ENCODE measurements at regions not wholly inside any gene's neighbourhood (a gene's known extent, or its start where the extent isn't known, plus 50 kb on each side); places are given as distances from the start of the nearest gene placed in this dataset.

GRCh38 chr16:7111265-7111664, 221.4 kb upstream of the RBFOX1 start:
- intact Hi-C loops (cut with micrococcal nuclease) (no loop called here), dilution Hi-C loops (cut with MboI; ENCODE audit: extremely low pct_ligation_motif_present, low sequenced_read_pairs) (no loop called here)
- BruUV-seq (replicated peaks): no TSS peak
- Histone ChIP-seq H3K27me3 (ENCODE audit: control insufficient read depth in 2 of 2, insufficient read depth in 2 of 2, low read length in 2 of 2) (no peaks in the 10 kb centered on the region), H3K27ac (ENCODE audit: insufficient read depth, low read depth, low read length) (no peak overlapping the region), H3K4me1 (ENCODE audit: control insufficient read depth, extremely low read depth, insufficient read depth, low read length) (no peaks in the 10 kb centered on the region), H3K9me1 (replicated peaks; ENCODE audit: control insufficient read depth, extremely low read depth, insufficient read depth, low read length) (no peaks in the 10 kb centered on the region), H4K20me1 (replicated peaks; ENCODE audit: control insufficient read depth, extremely low read depth, insufficient read depth, low read length) (no peaks in the 10 kb centered on the region), H3K36me3 (ENCODE audit: control insufficient read depth in 2 of 2, extremely low read depth in 1 of 2, insufficient read depth in 2 of 2, low read length in 2 of 2) (no peaks in the 10 kb centered on the region), H3K4me3 (replicated peaks in 1 of 3; ENCODE audit: insufficient read depth in 1 of 3, low read depth in 1 of 3, low read length in 3 of 3) (no peak overlapping the region), H3K79me2 (ENCODE audit: control insufficient read depth, insufficient read depth, low read length) (no peaks in the 10 kb centered on the region), H3K9ac (replicated peaks; ENCODE audit: extremely low read depth, insufficient read depth, low read length) (no peak overlapping the region), H2AFZ (ENCODE audit: low read depth, low read length) (no peak overlapping the region), H3K9me3 (replicated peaks; ENCODE audit: control insufficient read depth, insufficient read depth, low read length) (peaks cover 12% of the 10 kb centered on the region), H3K4me2 (ENCODE audit: insufficient read depth, low read length) (no peak overlapping the region)
- ChIA-PET CTCF (no interaction called here), POLR2A (no interaction called here)
- FAIRE-seq: no peak
- TF ChIP-seq POLR2AphosphoS5 (IDR thresholded peaks at IDR 0.05; ENCODE audit: insufficient read depth, low read depth, low read length): no peak
- TF ChIP-seq CTCF (IDR thresholded peaks at IDR 0.05; ENCODE audit: extremely low read depth in 1 of 2, insufficient read depth in 1 of 2, low read depth in 1 of 2, low read length in 2 of 2): no peak
- TF ChIP-seq MAX (IDR thresholded peaks at IDR 0.05; ENCODE audit: insufficient read depth, insufficient read length): no peak
- TF ChIP-seq GATA2 (IDR thresholded peaks at IDR 0.05; ENCODE audit: insufficient read depth, insufficient read length, low read depth, low read length): no peak
- no peak for TF ChIP-seq MYC (IDR thresholded peaks at IDR 0.05; ENCODE audit: low read depth, low read length)
- TF ChIP-seq EZH2 (IDR thresholded peaks at IDR 0.05; ENCODE audit: borderline replicate concordance, low read depth, low read length, severe bottlenecking): no peak
- no peak for TF ChIP-seq POLR2A (IDR thresholded peaks at IDR 0.05; ENCODE audit: low read depth, low read length)
- TF ChIP-seq JUN (IDR thresholded peaks at IDR 0.05; ENCODE audit: borderline replicate concordance, insufficient read depth, insufficient read length, low read depth): no peak
- TF ChIP-seq FOS (IDR thresholded peaks at IDR 0.05; ENCODE audit: borderline replicate concordance, insufficient read depth, low read length): no peak
- DNase-seq (ENCODE audit: low read depth, low spot score): no peak
